HCT116 (cell line): ENCODE measurements at regions not wholly inside any gene's neighbourhood (a gene's known extent, or its start where the extent isn't known, plus 50 kb on each side); places are given as distances from the start of the nearest gene placed in this dataset.

Experiments used
- ATAC-seq: fragments of 200-7000 bp; cut with Tn5 transposase; 2 replicates; pipeline ENCODE4 v1.9.1; 2020; ENCODE audit warnings: mild to moderate bottlenecking, moderate library complexity
- BruUV-seq: library from RNA; stranded (reverse); fragments of 400-500 nt; replicated peaks from 2 replicates; lab custom pipeline; 2021; lab: Mats Ljungman, UMichigan
- CTCF ChIA-PET: fragments of 300-600 bp; sonication (Branson Sonifier 250); formaldehyde crosslinking; loops from one replicate; lab custom pipeline; 2021; ENCODE audit warnings: antibody characterized with exemption; lab: Charles Lee
- POLR2A ChIA-PET: fragments of 300-600, 350-600 bp; sonication (Branson Sonifier 250); formaldehyde crosslinking; loops from one replicate; lab custom pipeline; 2021; ENCODE audit warnings: antibody characterized with exemption; lab: Charles Lee
- RAD21 ChIA-PET, 2 experiments: fragments of 300-600 bp; sonication (Branson Sonifier 250); formaldehyde crosslinking; loops; one replicate each; lab custom pipeline; 2023; ENCODE audit warnings: low total read pairs in 2 of 2; ENCODE audit not compliant: uncharacterized antibody in 2 of 2, unreplicated experiment in 2 of 2, low non-redundant PET in 1 of 2; lab: Charles Lee
- DNase-seq: peaks from one replicate; pipeline ENCODE4 v3.0.0-alpha.2; 2010; ENCODE audit warnings: low read depth, low spot score
- H2AFZ ChIP-seq: fragments of 200-600 bp; shearing (Covaris generic), sonication (generic); 2 replicates; pipeline ENCODE4 v1.6.1; 2017; ENCODE audit warnings: low read depth, mixed run types, mixed read lengths, antibody characterized with exemption, low read length; ENCODE audit not compliant: poor library complexity, severe bottlenecking
- H3K27ac ChIP-seq: 2 replicates; pipeline ENCODE4 v1.5.1; 2012; ENCODE audit warnings: low read depth, low read length
- H3K27me3 ChIP-seq: fragments of 200-600 bp; sonication (generic); 2 replicates; pipeline ENCODE4 v1.6.1; 2016; ENCODE audit warnings: mixed run types, low read length, mixed read lengths; ENCODE audit not compliant: insufficient read depth
- H3K36me3 ChIP-seq, 2 experiments: fragments of 200-500 bp in 1 of 2; fragments of 200-600 bp in 1 of 2; sonication (Bioruptor generic) in 1 of 2; sonication (generic) in 1 of 2; 2 replicates each; pipeline versions ENCODE4 v1.5.1 to v1.6.1; 2014 to 2016; ENCODE audit warnings: low read length in 2 of 2, inconsistent platforms in 1 of 2, mixed read lengths in 1 of 2, mixed run types in 1 of 2; ENCODE audit not compliant: insufficient read depth in 2 of 2, control insufficient read depth in 1 of 2
- H3K4me1 ChIP-seq, 2 experiments: fragments of 200-600 bp in 1 of 2; sonication (generic) in 1 of 2; 2 replicates each; pipeline versions ENCODE4 v1.5.1 to v1.6.1; 2012 to 2017; ENCODE audit warnings: low read length in 2 of 2, inconsistent platforms in 1 of 2, mild to moderate bottlenecking in 1 of 2, mixed read lengths in 1 of 2, mixed run types in 1 of 2, moderate library complexity in 1 of 2; ENCODE audit not compliant: insufficient read depth in 2 of 2, control insufficient read depth in 1 of 2
- H3K4me2 ChIP-seq: fragments of 200-600 bp; sonication (generic); 2 replicates; pipeline ENCODE4 v1.6.1; 2017; ENCODE audit warnings: mixed run types, low read length, mixed read lengths
- H3K4me3 ChIP-seq, 2 experiments: fragments of 200-600 bp in 1 of 2; sonication (generic) in 1 of 2; replicated peaks in 1 of 2; 2 replicates each; pipeline ENCODE4 v1.5.1; 2011 to 2016; ENCODE audit warnings: low read length in 2 of 2, control low read depth in 1 of 2, low read depth in 1 of 2, mild to moderate bottlenecking in 1 of 2, mixed read lengths in 1 of 2, mixed run types in 1 of 2
- H3K79me2 ChIP-seq: fragments of 200-600 bp; sonication (generic); 2 replicates; pipeline ENCODE4 v1.6.1; 2017; ENCODE audit warnings: mild to moderate bottlenecking, mixed run types, low read length, moderate library complexity, mixed read lengths; ENCODE audit not compliant: insufficient read depth
- H3K9ac ChIP-seq: fragments of 200-600 bp; sonication (generic); 2 replicates; pipeline ENCODE4 v1.6.1; 2016; ENCODE audit warnings: low read length, mixed read lengths
- H3K9me2 ChIP-seq: fragments of 200-600 bp; sonication (generic), shearing (Covaris generic); 2 replicates; pipeline ENCODE4 v1.6.1; 2017; ENCODE audit warnings: mixed run types, mild to moderate bottlenecking, moderate library complexity; ENCODE audit not compliant: insufficient read depth
- H3K9me3 ChIP-seq, 2 experiments: fragments of 200-500 bp in 1 of 2; fragments of 200-600 bp in 1 of 2; sonication (Bioruptor generic) in 1 of 2; sonication (generic) in 1 of 2; 2 replicates each; pipeline ENCODE4 v1.6.1; 2014 to 2017; ENCODE audit warnings: low read length in 2 of 2, mixed read lengths in 2 of 2, inconsistent platforms in 1 of 2, low read depth in 1 of 2, mild to moderate bottlenecking in 1 of 2, mixed run types in 1 of 2, moderate library complexity in 1 of 2; ENCODE audit not compliant: control insufficient read depth in 1 of 2, insufficient read depth in 1 of 2
- H4K20me1 ChIP-seq: fragments of 200-600 bp; sonication (generic), shearing (Covaris generic); 2 replicates; pipeline ENCODE4 v1.6.1; 2017; ENCODE audit warnings: mixed run types, mild to moderate bottlenecking, moderate library complexity; ENCODE audit not compliant: insufficient read depth
- CEBPB ChIP-seq: IDR thresholded peaks from 2 replicates; pipeline ENCODE4 v1.6.1; 2012; ENCODE audit warnings: low read depth
- EZH2 ChIP-seq: fragments of 200-600 bp; sonication (generic); IDR thresholded peaks from 2 replicates; pipeline ENCODE4 v1.6.1; 2017; ENCODE audit warnings: antibody characterized with exemption, mixed run types
- SP1 ChIP-seq: IDR thresholded peaks from 2 replicates; pipeline ENCODE4 v1.6.1; 2012; ENCODE audit warnings: low read depth
- SRF ChIP-seq: IDR thresholded peaks from 2 replicates; pipeline ENCODE4 v1.6.1; 2012; ENCODE audit warnings: low read depth
- ZFX ChIP-seq: fragments of 450-650 bp; IDR thresholded peaks from 2 replicates; pipeline ENCODE4 v1.6.1; 2017
- intact Hi-C: fragments of 100-400 bp; cut with micrococcal nuclease; formaldehyde crosslinking; loops from 2 replicates; pipeline ENCODE4 v1.10.0; 2022

- no peaks in the 10 kb centered on the region for H4K20me1 ChIP-seq
- no peaks in the 10 kb centered on the region for H3K36me3 ChIP-seq
- H3K27ac ChIP-seq, result no peak overlapping the region
- no peaks in the 10 kb centered on the region for H3K79me2 ChIP-seq
- no peaks in the 10 kb centered on the region for H3K9me2 ChIP-seq
- ChIA-PET RAD21 (no interaction called here), CTCF (no interaction called here), POLR2A (no interaction called here)
- H3K4me2 ChIP-seq, result no peak overlapping the region
- H3K27me3 ChIP-seq, result no peaks in the 10 kb centered on the region
- H3K9ac ChIP-seq, result no peak overlapping the region
- BruUV-seq, result no TSS peak
- H2AFZ ChIP-seq, result no peak overlapping the region
- no peak for DNase-seq
- H3K9me3 ChIP-seq, result peaks cover 3 to 20% of the 10 kb centered on the region in 2 experiments; a peak in 2 of 4 replicates
- H3K4me1 ChIP-seq, result no peaks in the 10 kb centered on the region
- H3K4me3 ChIP-seq, result no peak overlapping the region
- intact Hi-C loops, result no loop called here
- no peak for ATAC-seq
- TF ChIP-seq SRF (no peak), EZH2 (no peak), CEBPB (no peak), ZFX (no peak)
Observed at GRCh38 chr18:64488698-64489097, 339.8 kb upstream of the LINC00305 start.

- no peak overlapping the region for H3K4me2 ChIP-seq
- H3K27me3 ChIP-seq, result no peaks in the 10 kb centered on the region
- no peak for DNase-seq
- intact Hi-C loops, result no loop called here
- no peak overlapping the region for H3K9ac ChIP-seq
- RAD21 ChIA-PET, result no interaction called here
- CTCF ChIA-PET, result no interaction called here
- no peak overlapping the region for H3K27ac ChIP-seq
- no TSS peak for BruUV-seq
- no peak for TF ChIP-seq SP1
- POLR2A ChIA-PET, result no interaction called here
- H3K4me1 ChIP-seq, result no peaks in the 10 kb centered on the region
- peaks cover 20 to 23% of the 10 kb centered on the region in 2 experiments; a peak in 2 of 4 replicates for H3K9me3 ChIP-seq
- H3K36me3 ChIP-seq, result no peaks in the 10 kb centered on the region
- H2AFZ ChIP-seq, result no peak overlapping the region
- no peak overlapping the region for H3K4me3 ChIP-seq
- no peaks in the 10 kb centered on the region for H3K79me2 ChIP-seq
- H3K9me2 ChIP-seq, result no peaks in the 10 kb centered on the region
- no peak for ATAC-seq
- no peaks in the 10 kb centered on the region for H4K20me1 ChIP-seq
Observed at GRCh38 chr18:64474773-64475172, 325.9 kb upstream of the LINC00305 start.
